SK-N-SH (cell line): ENCODE measurements at regions not wholly inside any gene's neighbourhood (a gene's known extent, or its start where the extent isn't known, plus 50 kb on each side); places are given as distances from the start of the nearest gene placed in this dataset.

Source experiments
- CTCF ChIA-PET: fragments of 300-600, 350-600 bp; formaldehyde crosslinking; extraction: SDS; loops from one replicate; lab custom pipeline; 2021; lab: Yijun Ruan, JAX
- POLR2A ChIA-PET: fragments of 350-600 bp; sonication (Branson Sonifier 250); formaldehyde crosslinking; extraction: SDS; loops from one replicate; lab custom pipeline; 2020; ENCODE audit warnings: antibody characterized with exemption, inconsistent platforms; lab: Yijun Ruan, JAX
- DNase-seq: peaks from one replicate; pipeline ENCODE4 v3.0.0; 2012
- H2AFZ ChIP-seq: fragments of 200-600 bp; sonication (generic); 2 replicates; pipeline ENCODE4 v1.8.1; 2016; ENCODE audit warnings: antibody characterized with exemption, mild to moderate bottlenecking, low read depth
- H3F3A ChIP-seq: fragments of 200-600 bp; sonication (generic); replicated peaks from 2 replicates; pipeline ENCODE3; 2016; ENCODE audit warnings: antibody characterized with exemption, mild to moderate bottlenecking; ENCODE audit not compliant: insufficient read depth
- H3K27ac ChIP-seq, 2 experiments: fragments of 200-500 bp in 1 of 2; fragments of 200-600 bp in 1 of 2; sonication (Bioruptor generic) in 1 of 2; sonication (generic), shearing (Covaris generic) in 1 of 2; 2 replicates each; pipeline versions ENCODE4 v1.5.1 to v1.6.1; 2014 to 2016; ENCODE audit warnings: low read depth in 2 of 2, inconsistent platforms in 1 of 2, low read length in 1 of 2, mild to moderate bottlenecking in 1 of 2, mixed read lengths in 1 of 2
- H3K27me3 ChIP-seq: fragments of 200-600 bp; sonication (generic), shearing (Covaris generic); 2 replicates; pipeline ENCODE4 v1.6.1; 2016; ENCODE audit warnings: mixed run types; ENCODE audit not compliant: insufficient read depth
- H3K36me3 ChIP-seq, 2 experiments: fragments of 200-500 bp in 1 of 2; fragments of 200-600 bp in 1 of 2; sonication (Bioruptor generic) in 1 of 2; sonication (generic) in 1 of 2; replicated peaks in 1 of 2; 2 replicates each; pipeline versions ENCODE3 to v1.5.1; 2014 to 2016; ENCODE audit warnings: low read length in 1 of 2, mild to moderate bottlenecking in 1 of 2; ENCODE audit not compliant: insufficient read depth in 2 of 2, control insufficient read depth in 1 of 2
- H3K4me1 ChIP-seq, 2 experiments: fragments of 200-500 bp in 1 of 2; fragments of 200-600 bp in 1 of 2; sonication (Bioruptor generic) in 1 of 2; sonication (generic), shearing (Covaris generic) in 1 of 2; 2 replicates each; pipeline versions ENCODE4 v1.5.1 to v1.6.1; 2014 to 2016; ENCODE audit warnings: low read depth in 1 of 2, low read length in 1 of 2, mixed run types in 1 of 2; ENCODE audit not compliant: insufficient read depth in 2 of 2, control insufficient read depth in 1 of 2
- H3K4me2 ChIP-seq: fragments of 200-600 bp; sonication (generic), shearing (Covaris generic); 2 replicates; pipeline ENCODE4 v1.6.1; 2017; ENCODE audit warnings: mixed run types
- H3K4me3 ChIP-seq, 2 experiments: fragments of 200-500 bp in 1 of 2; fragments of 200-600 bp in 1 of 2; sonication (Bioruptor generic) in 1 of 2; sonication (generic), shearing (Covaris generic) in 1 of 2; 2 replicates each; pipeline versions ENCODE4 v1.5.1 to v1.8.1; 2014 to 2016; ENCODE audit warnings: low read depth in 2 of 2, inconsistent platforms in 1 of 2, low read length in 1 of 2, mild to moderate bottlenecking in 1 of 2, mixed read lengths in 1 of 2, moderate library complexity in 1 of 2
- H3K79me2 ChIP-seq: fragments of 200-600 bp; sonication (generic); 2 replicates; pipeline ENCODE4 v1.8.1; 2017; ENCODE audit warnings: mild to moderate bottlenecking; ENCODE audit not compliant: insufficient read depth
- H3K9ac ChIP-seq: fragments of 200-600 bp; sonication (generic); 2 replicates; pipeline ENCODE4 v1.6.1; 2017; ENCODE audit warnings: mixed run types
- H3K9me2 ChIP-seq: fragments of 200-600 bp; sonication (generic); 2 replicates; pipeline ENCODE4 v1.6.1; 2017; ENCODE audit warnings: mixed run types
- H3K9me3 ChIP-seq: fragments of 200-600 bp; sonication (generic); 2 replicates; pipeline ENCODE4 v1.6.1; 2017; ENCODE audit warnings: mixed run types, mild to moderate bottlenecking, moderate library complexity
- H4K20me1 ChIP-seq: fragments of 200-600 bp; sonication (generic); 2 replicates; pipeline ENCODE4 v1.6.1; 2017; ENCODE audit warnings: mild to moderate bottlenecking, mixed run types; ENCODE audit not compliant: insufficient read depth
- CHD2 ChIP-seq: fragments of 150-350 bp; IDR thresholded peaks from 2 replicates; pipeline ENCODE4 v1.6.1; 2018; ENCODE audit warnings: low read length; ENCODE audit not compliant: partially characterized antibody
- ELF1 ChIP-seq: IDR thresholded peaks from 2 replicates; pipeline ENCODE4 v1.4.0; 2012
- EZH2phosphoT487 ChIP-seq: fragments of 200-600 bp; sonication (generic); IDR thresholded peaks from 2 replicates; pipeline ENCODE4 v1.6.1; 2017; ENCODE audit warnings: low read depth, mixed run types, mild to moderate bottlenecking, antibody characterized with exemption, moderate library complexity, borderline replicate concordance
- FOSL2 ChIP-seq: IDR thresholded peaks from 2 replicates; pipeline ENCODE4 v1.4.0; 2012; ENCODE audit warnings: low read depth, mild to moderate bottlenecking, moderate library complexity, borderline replicate concordance
- FOXM1 ChIP-seq: IDR thresholded peaks from 2 replicates; pipeline ENCODE4 v1.4.0; 2012; ENCODE audit warnings: low read depth, mild to moderate bottlenecking
- JUND ChIP-seq: IDR thresholded peaks from 2 replicates; pipeline ENCODE4 v1.4.0; 2012
- NRF1 ChIP-seq: IDR thresholded peaks from 2 replicates; pipeline ENCODE4 v1.6.1; 2012; ENCODE audit warnings: low read depth, mild to moderate bottlenecking, low read length
- RAD21 ChIP-seq: IDR thresholded peaks from 2 replicates; pipeline ENCODE4 v1.6.1; 2012; ENCODE audit warnings: mild to moderate bottlenecking, low read length
- RCOR1 ChIP-seq: fragments of 150-350 bp; IDR thresholded peaks from 2 replicates; pipeline ENCODE4 v1.6.1; 2017; ENCODE audit warnings: antibody characterized with exemption, low read length
- SIN3A ChIP-seq: IDR thresholded peaks from 2 replicates; pipeline ENCODE4 v1.6.1; 2012; ENCODE audit warnings: low read depth, mild to moderate bottlenecking, low read length, moderate library complexity, borderline replicate concordance
- TCF12 ChIP-seq: IDR thresholded peaks from 2 replicates; pipeline ENCODE4 v1.4.0; 2012
- WGBS: methylation state at CpG from one replicate; pipeline ENCODE4 v1.1.6; 2017; ENCODE audit warnings: low lambda C conversion rate; 5-methylcytosine and 5-hydroxymethylcytosine counted together
- TF ChIP-seq, protein P1 (sequence below): IDR thresholded peaks from 2 replicates; pipeline ENCODE4 v1.4.0; 2012; ENCODE audit warnings: low read depth, borderline replicate concordance
- TF ChIP-seq, protein P2 (sequence below): fragments of 200-600 bp; sonication (generic); IDR thresholded peaks from 2 replicates; pipeline ENCODE4 v1.6.1; 2017; ENCODE audit warnings: antibody characterized with exemption, mild to moderate bottlenecking, moderate library complexity
- TF ChIP-seq, protein P3 (sequence below): IDR thresholded peaks from 2 replicates; pipeline ENCODE4; 2012
- TF ChIP-seq, protein P4 (sequence below): IDR thresholded peaks from 2 replicates; pipeline ENCODE4 v1.6.1; 2012; ENCODE audit warnings: mild to moderate bottlenecking, low read depth, low read length, moderate library complexity
- TF ChIP-seq, protein P5 (sequence below): fragments of 150-350 bp; IDR thresholded peaks from 2 replicates; pipeline ENCODE4 v1.6.1; 2016; ENCODE audit warnings: mild to moderate bottlenecking, low read depth, low read length

DNA sequence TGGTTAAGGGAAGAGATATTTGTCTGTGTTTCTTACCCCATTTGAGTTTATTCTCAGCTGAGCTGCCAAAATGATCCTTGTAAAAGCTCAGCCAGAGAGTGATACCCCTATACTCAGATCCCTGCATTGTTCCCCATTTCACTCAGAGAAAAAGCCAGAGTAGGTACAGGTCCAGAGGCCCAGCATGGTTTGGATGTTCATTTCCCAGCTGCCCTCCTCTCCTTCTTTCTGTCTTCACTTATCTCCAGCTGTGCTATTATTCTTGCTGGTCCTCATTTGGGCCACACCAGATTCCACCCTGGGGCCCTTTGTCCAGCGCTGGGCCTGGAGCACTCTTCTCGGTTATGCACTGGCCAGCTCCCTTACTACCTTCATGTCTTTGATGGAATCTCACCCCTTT lies 187.7 kb downstream of the CHRM3 start:
- no peak overlapping the region for H2AFZ ChIP-seq
- H3K79me2 ChIP-seq, result no peaks in the 10 kb centered on the region
- H3K36me3 ChIP-seq, result peaks cover 0 to 4% of the 10 kb centered on the region in 2 experiments
- ChIA-PET POLR2A (no interaction called here), CTCF (no interaction called here)
- no peaks in the 10 kb centered on the region for H3K9me2 ChIP-seq
- no peak overlapping the region for H3K4me3 ChIP-seq
- no peaks in the 10 kb centered on the region for H4K20me1 ChIP-seq
- no peak overlapping the region for H3K9ac ChIP-seq
- peak overlapping the region in 1 of 2 experiments; percentile 55; a peak in 1 of 4 replicates for H3K27ac ChIP-seq
- no peak overlapping the region for H3K4me2 ChIP-seq
- peaks cover 0 to 22% of the 10 kb centered on the region in 2 experiments; a peak in 2 of 4 replicates for H3K4me1 ChIP-seq
- TF ChIP-seq, protein P1, sequence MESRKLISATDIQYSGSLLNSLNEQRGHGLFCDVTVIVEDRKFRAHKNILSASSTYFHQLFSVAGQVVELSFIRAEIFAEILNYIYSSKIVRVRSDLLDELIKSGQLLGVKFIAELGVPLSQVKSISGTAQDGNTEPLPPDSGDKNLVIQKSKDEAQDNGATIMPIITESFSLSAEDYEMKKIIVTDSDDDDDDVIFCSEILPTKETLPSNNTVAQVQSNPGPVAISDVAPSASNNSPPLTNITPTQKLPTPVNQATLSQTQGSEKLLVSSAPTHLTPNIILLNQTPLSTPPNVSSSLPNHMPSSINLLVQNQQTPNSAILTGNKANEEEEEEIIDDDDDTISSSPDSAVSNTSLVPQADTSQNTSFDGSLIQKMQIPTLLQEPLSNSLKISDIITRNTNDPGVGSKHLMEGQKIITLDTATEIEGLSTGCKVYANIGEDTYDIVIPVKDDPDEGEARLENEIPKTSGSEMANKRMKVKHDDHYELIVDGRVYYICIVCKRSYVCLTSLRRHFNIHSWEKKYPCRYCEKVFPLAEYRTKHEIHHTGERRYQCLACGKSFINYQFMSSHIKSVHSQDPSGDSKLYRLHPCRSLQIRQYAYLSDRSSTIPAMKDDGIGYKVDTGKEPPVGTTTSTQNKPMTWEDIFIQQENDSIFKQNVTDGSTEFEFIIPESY, result no peak
- TF ChIP-seq SIN3A (no peak), ELF1 (no peak), FOXM1 (no peak), EZH2phosphoT487 (no peak), CHD2 (no peak), RAD21 (no peak)
- no peaks in the 10 kb centered on the region for H3F3A ChIP-seq
- DNase-seq, result no peak
- H3K9me3 ChIP-seq, result no peaks in the 10 kb centered on the region
- no peaks in the 10 kb centered on the region for H3K27me3 ChIP-seq
- WGBS, result 71% methylated on average over 2 of the region's 2 CpGs

DNA sequence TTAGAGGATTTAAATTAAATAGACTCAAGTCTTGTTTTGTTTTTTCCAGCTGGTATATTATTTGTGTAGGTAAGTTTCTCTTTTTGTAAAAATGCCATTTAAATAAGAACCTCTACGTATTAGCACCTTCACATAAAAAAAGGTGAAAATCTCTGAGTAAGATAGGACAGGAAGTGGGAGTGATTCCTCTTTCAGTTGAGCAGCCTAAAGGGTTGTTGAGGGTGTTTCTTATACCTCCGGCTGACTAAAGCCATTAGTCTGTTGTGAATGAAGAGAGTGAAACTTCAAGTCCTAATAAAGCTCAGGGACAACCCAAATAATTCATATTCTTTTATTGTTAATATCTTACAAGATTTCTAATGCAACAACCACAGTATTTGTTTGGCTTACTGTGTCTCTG lies 188.7 kb downstream of the CHRM3 start:
- H3K36me3 ChIP-seq, result peaks cover 0 to 4% of the 10 kb centered on the region in 2 experiments
- H2AFZ ChIP-seq, result no peak overlapping the region
- CTCF ChIA-PET, result no interaction called here
- no peak for TF ChIP-seq FOXM1
- TF ChIP-seq, protein P2, sequence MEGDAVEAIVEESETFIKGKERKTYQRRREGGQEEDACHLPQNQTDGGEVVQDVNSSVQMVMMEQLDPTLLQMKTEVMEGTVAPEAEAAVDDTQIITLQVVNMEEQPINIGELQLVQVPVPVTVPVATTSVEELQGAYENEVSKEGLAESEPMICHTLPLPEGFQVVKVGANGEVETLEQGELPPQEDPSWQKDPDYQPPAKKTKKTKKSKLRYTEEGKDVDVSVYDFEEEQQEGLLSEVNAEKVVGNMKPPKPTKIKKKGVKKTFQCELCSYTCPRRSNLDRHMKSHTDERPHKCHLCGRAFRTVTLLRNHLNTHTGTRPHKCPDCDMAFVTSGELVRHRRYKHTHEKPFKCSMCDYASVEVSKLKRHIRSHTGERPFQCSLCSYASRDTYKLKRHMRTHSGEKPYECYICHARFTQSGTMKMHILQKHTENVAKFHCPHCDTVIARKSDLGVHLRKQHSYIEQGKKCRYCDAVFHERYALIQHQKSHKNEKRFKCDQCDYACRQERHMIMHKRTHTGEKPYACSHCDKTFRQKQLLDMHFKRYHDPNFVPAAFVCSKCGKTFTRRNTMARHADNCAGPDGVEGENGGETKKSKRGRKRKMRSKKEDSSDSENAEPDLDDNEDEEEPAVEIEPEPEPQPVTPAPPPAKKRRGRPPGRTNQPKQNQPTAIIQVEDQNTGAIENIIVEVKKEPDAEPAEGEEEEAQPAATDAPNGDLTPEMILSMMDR, result no peak
- TF ChIP-seq RCOR1, result no peak
- TF ChIP-seq NRF1, result no peak
- no peak for TF ChIP-seq TCF12
- TF ChIP-seq, protein P3, sequence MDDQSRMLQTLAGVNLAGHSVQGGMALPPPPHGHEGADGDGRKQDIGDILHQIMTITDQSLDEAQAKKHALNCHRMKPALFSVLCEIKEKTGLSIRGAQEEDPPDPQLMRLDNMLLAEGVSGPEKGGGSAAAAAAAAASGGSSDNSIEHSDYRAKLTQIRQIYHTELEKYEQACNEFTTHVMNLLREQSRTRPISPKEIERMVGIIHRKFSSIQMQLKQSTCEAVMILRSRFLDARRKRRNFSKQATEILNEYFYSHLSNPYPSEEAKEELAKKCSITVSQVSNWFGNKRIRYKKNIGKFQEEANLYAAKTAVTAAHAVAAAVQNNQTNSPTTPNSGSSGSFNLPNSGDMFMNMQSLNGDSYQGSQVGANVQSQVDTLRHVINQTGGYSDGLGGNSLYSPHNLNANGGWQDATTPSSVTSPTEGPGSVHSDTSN, result no peak
- no peak for TF ChIP-seq SIN3A
- no peak for TF ChIP-seq FOSL2
- TF ChIP-seq, protein P4, sequence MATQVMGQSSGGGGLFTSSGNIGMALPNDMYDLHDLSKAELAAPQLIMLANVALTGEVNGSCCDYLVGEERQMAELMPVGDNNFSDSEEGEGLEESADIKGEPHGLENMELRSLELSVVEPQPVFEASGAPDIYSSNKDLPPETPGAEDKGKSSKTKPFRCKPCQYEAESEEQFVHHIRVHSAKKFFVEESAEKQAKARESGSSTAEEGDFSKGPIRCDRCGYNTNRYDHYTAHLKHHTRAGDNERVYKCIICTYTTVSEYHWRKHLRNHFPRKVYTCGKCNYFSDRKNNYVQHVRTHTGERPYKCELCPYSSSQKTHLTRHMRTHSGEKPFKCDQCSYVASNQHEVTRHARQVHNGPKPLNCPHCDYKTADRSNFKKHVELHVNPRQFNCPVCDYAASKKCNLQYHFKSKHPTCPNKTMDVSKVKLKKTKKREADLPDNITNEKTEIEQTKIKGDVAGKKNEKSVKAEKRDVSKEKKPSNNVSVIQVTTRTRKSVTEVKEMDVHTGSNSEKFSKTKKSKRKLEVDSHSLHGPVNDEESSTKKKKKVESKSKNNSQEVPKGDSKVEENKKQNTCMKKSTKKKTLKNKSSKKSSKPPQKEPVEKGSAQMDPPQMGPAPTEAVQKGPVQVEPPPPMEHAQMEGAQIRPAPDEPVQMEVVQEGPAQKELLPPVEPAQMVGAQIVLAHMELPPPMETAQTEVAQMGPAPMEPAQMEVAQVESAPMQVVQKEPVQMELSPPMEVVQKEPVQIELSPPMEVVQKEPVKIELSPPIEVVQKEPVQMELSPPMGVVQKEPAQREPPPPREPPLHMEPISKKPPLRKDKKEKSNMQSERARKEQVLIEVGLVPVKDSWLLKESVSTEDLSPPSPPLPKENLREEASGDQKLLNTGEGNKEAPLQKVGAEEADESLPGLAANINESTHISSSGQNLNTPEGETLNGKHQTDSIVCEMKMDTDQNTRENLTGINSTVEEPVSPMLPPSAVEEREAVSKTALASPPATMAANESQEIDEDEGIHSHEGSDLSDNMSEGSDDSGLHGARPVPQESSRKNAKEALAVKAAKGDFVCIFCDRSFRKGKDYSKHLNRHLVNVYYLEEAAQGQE, result no peak
- TF ChIP-seq JUND, result no peak
- TF ChIP-seq CHD2, result no peak
- TF ChIP-seq, protein P5, sequence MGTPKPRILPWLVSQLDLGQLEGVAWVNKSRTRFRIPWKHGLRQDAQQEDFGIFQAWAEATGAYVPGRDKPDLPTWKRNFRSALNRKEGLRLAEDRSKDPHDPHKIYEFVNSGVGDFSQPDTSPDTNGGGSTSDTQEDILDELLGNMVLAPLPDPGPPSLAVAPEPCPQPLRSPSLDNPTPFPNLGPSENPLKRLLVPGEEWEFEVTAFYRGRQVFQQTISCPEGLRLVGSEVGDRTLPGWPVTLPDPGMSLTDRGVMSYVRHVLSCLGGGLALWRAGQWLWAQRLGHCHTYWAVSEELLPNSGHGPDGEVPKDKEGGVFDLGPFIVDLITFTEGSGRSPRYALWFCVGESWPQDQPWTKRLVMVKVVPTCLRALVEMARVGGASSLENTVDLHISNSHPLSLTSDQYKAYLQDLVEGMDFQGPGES, result no peak

More for the DNA sequence above, 188.7 kb downstream of the CHRM3 start:
- no peak overlapping the region for H3K9ac ChIP-seq
- no peaks in the 10 kb centered on the region for H3F3A ChIP-seq
- peaks cover 0 to 22% of the 10 kb centered on the region in 2 experiments; a peak in 2 of 4 replicates for H3K4me1 ChIP-seq
- no peaks in the 10 kb centered on the region for H3K27me3 ChIP-seq
- H3K9me3 ChIP-seq, result no peaks in the 10 kb centered on the region
- no peaks in the 10 kb centered on the region for H3K9me2 ChIP-seq
- H3K4me2 ChIP-seq, result no peak overlapping the region
- no peak overlapping the region; a peak in 1 of 4 replicates for H3K27ac ChIP-seq
- 62% methylated on average over 2 of the region's 2 CpGs for WGBS
- H4K20me1 ChIP-seq, result no peaks in the 10 kb centered on the region
- DNase-seq, result no peak
- POLR2A ChIA-PET, result no interaction called here
- no peaks in the 10 kb centered on the region for H3K79me2 ChIP-seq
- H3K4me3 ChIP-seq, result no peak overlapping the region
